ENCODE measurements at regions not wholly inside any gene's neighbourhood (a gene's known extent, or its start where the extent isn't known, plus 50 kb on each side); places are given as distances from the start of the nearest gene placed in this dataset.

DNA sequence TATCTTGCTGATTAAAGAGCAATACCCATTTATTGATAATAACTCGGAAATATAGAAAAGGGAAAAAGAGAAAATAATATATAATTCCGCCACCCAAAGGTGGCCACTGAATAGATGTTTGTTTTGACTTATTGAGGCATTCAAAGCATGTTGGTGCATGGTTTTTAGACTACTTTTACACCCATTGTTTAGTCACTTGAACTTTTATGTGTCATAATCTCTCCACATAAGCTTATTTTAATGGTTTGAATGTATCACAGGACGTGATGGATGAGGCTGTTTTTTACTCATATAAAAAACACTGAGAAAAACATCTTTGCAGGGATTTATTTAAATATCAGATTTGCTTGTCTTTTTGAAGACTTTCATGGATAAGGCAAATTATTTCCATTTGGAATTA lies 120.4 kb downstream of the ACKR3 start:
- Histone ChIP-seq H3K9ac (ENCODE audit: insufficient read depth, low read depth, low read length) (no peak overlapping the region), H3K9me3 (ENCODE audit: low read length) (no peaks in the 10 kb centered on the region), H4K20me1 (ENCODE audit: insufficient read depth, low read length) (no peaks in the 10 kb centered on the region), H3K79me2 (ENCODE audit: insufficient read depth, low read length) (no peaks in the 10 kb centered on the region), H3K4me2 (ENCODE audit: low read depth, low read length) (no peak overlapping the region), H2AFZ (ENCODE audit: low read length) (no peak overlapping the region), H3K27ac (ENCODE audit: extremely low read length, insufficient read depth, low read length) (no peak overlapping the region), H3K4me3 (replicated peaks in 1 of 3; ENCODE audit: insufficient read depth in 1 of 3, low read depth in 2 of 3, low read length in 3 of 3) (no peak overlapping the region), H3K4me1 (ENCODE audit: insufficient read depth, low read length) (no peaks in the 10 kb centered on the region), H3K36me3 (replicated peaks in 1 of 2; ENCODE audit: control insufficient read depth in 1 of 2, insufficient read depth in 2 of 2, low read length in 2 of 2) (no peaks in the 10 kb centered on the region), H3K27me3 (ENCODE audit: control insufficient read depth in 1 of 2, insufficient read depth in 2 of 2, low read length in 2 of 2) (peaks cover 0 to 21% of the 10 kb centered on the region in 2 experiments; a peak in 2 of 5 replicates)
- in situ Hi-C loops (cut with HindIII; ENCODE audit: extremely low pct_ligation_motif_present, low pct_unique_long_range_greater_than_20kb) (no loop called here), intact Hi-C loops (cut with micrococcal nuclease; ENCODE audit: unreplicated experiment) (no loop called here)
- WGBS (ENCODE audit: low lambda C conversion rate) = 32% methylated on average over 3 of the region's 3 CpGs
- FAIRE-seq (no peak), ATAC-seq (no peak), DNase-seq (ENCODE audit: low spot score) (no peak)
- no TSS peak for BruUV-seq (replicated peaks)
- ChIA-PET CTCF (ENCODE audit: low intra/inter-chr PET ratio, low total read pairs) (no interaction called here), POLR2A (no interaction called here)
- TF ChIP-seq ARID2 (CRISPR knock-in tag; IDR thresholded peaks at IDR 0.05; ENCODE audit: borderline replicate concordance) (no peak), XRCC5 (optimal IDR thresholded peaks at IDR 0.05; ENCODE audit: low read length) (no peak), ZXDC (CRISPR knock-in tag; IDR thresholded peaks at IDR 0.05) (no peak)
- TF ChIP-seq, protein P1, sequence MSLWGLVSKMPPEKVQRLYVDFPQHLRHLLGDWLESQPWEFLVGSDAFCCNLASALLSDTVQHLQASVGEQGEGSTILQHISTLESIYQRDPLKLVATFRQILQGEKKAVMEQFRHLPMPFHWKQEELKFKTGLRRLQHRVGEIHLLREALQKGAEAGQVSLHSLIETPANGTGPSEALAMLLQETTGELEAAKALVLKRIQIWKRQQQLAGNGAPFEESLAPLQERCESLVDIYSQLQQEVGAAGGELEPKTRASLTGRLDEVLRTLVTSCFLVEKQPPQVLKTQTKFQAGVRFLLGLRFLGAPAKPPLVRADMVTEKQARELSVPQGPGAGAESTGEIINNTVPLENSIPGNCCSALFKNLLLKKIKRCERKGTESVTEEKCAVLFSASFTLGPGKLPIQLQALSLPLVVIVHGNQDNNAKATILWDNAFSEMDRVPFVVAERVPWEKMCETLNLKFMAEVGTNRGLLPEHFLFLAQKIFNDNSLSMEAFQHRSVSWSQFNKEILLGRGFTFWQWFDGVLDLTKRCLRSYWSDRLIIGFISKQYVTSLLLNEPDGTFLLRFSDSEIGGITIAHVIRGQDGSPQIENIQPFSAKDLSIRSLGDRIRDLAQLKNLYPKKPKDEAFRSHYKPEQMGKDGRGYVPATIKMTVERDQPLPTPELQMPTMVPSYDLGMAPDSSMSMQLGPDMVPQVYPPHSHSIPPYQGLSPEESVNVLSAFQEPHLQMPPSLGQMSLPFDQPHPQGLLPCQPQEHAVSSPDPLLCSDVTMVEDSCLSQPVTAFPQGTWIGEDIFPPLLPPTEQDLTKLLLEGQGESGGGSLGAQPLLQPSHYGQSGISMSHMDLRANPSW (CRISPR knock-in tag; IDR thresholded peaks at IDR 0.05; ENCODE audit: borderline replicate concordance) = no peak

Data from HepG2 (cell line).